ENCODE measurements at regions not wholly inside any gene's neighbourhood (a gene's known extent, or its start where the extent isn't known, plus 50 kb on each side); places are given as distances from the start of the nearest gene placed in this dataset.
"Not testable (repeated sequence)": the region's sequence is repeated elsewhere in the genome, so short reads cannot be mapped to it uniquely, and the experiment has no call there.

DNA sequence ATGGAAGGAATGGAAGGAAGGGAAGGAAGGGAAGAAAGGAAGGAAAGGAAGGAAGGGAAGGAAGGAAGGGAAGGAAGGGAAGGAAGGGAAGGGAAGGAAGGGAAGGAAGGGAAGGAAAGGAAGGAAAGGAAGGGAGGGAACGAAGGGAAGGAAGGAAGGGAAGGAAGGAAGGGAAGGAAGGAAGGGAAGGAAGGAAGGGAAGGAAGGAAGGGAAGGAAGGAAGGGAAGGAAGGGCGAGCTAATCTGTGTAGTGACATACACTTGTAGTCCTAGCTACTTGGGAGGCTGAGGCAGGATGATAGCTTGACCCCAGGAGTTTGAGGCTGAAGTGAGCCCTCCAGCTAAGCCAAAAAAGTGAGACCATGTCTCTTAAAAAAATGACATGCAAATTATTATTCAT lies 311.3 kb upstream of the LUZP2 start:
- TF ChIP-seq, protein P1, sequence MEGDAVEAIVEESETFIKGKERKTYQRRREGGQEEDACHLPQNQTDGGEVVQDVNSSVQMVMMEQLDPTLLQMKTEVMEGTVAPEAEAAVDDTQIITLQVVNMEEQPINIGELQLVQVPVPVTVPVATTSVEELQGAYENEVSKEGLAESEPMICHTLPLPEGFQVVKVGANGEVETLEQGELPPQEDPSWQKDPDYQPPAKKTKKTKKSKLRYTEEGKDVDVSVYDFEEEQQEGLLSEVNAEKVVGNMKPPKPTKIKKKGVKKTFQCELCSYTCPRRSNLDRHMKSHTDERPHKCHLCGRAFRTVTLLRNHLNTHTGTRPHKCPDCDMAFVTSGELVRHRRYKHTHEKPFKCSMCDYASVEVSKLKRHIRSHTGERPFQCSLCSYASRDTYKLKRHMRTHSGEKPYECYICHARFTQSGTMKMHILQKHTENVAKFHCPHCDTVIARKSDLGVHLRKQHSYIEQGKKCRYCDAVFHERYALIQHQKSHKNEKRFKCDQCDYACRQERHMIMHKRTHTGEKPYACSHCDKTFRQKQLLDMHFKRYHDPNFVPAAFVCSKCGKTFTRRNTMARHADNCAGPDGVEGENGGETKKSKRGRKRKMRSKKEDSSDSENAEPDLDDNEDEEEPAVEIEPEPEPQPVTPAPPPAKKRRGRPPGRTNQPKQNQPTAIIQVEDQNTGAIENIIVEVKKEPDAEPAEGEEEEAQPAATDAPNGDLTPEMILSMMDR (IDR thresholded peaks at IDR 0.05; ENCODE audit: insufficient read depth, low read depth, low read length), result not testable (repeated sequence)
- not testable (repeated sequence) for TF ChIP-seq EZH2 (IDR thresholded peaks at IDR 0.05; ENCODE audit: insufficient read depth, low read length)
